NCI-H748 treated with DMSO at 0.1 percent for 48 hours (cell line): ENCODE measurements at regions not wholly inside any gene's neighbourhood (a gene's known extent, or its start where the extent isn't known, plus 50 kb on each side); places are given as distances from the start of the nearest gene placed in this dataset.

Experiments
- DNase-seq: peaks from one replicate; lab custom pipeline; 2025; lab: John Stamatoyannopoulos, UW

DNA sequence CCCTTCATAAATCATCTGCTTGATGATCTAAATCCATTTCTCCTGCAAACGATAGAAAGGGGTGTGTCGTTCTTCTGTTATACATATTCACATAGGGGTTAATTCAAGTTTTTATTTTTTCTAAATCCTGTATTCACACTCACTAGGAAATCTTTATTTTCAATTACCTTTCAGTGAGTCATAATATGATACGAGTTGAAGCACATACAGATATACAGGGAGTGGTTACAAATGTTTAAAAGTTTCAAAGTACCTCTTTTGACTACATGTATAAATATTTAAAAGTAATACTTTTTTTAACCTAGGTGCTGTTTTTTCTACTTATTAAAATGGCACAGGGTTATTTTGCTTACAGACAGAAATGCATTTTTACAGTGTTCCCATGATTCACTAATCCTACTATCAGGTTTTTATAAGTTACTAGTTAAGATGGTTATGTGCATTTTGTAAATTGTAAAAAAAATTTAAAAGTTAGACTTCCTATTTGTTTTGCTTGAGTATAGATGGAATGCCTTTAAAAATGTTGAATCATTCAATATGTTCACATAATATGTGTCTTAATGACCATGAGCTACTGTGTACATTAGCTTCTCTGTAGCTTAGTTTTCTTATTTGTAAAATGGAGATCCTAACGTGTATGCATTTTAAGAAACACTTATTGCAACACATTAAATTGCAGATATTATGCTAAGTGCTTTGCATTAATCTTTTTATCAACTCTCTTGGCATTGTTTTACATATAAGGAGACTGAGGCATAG is 1378.1 kb downstream of the DSC3 start:
- DNase-seq, result no peak

GRCh38 chr18:29661924-29662323 is 1380.6 kb downstream of the DSC3 start:
- no peak for DNase-seq

DNA sequence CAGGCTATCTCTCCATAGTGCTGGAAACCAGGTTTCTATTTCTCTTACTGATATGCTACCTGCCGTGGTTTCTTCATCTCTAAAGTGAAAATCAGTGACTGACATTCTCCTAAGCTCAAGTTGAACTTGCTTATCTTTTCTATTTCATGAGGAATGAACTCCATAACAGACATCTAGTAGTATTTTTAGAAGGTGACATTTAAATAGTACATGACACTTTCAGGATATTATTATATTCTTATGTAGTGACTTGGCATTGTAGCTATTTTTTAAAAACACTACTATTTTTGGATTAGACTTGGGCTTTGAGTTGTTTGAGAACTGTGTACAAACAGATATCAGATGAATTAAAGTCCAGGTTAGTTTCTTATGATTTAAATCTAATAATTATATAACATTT is 1381.8 kb downstream of the DSC3 start:
- no peak for DNase-seq

GRCh38 chr18:29653671-29654215 is 1388.8 kb downstream of the DSC3 start:
- DNase-seq, result no peak

DNA sequence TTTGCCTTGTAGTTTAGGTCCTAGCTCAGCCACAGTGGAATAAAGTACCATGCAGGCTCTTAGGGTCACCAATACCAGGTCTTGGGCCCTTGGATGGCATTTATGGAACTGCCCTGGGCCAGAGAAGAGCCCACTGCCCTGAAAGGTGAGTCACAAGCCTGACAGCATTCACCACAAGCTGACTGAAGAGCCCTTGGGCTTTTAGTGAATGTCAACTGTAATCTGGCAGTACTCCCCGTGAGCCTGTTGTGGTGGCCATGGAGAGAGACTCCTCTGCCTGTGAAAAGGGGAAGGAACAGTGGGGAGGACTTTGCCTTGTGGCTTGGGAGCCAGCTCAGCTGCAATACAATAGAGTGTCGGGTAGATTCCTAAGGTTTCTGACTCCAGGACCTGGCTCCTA is 1389.7 kb downstream of the DSC3 start:
- no peak for DNase-seq

- DNase-seq, result no peak
Measured at GRCh38 chr18:29651122-29651680, 1391.3 kb downstream of the DSC3 start.

GRCh38 chr18:29648891-29649290 is 1393.7 kb downstream of the DSC3 start:
- DNase-seq, result no peak

DNA sequence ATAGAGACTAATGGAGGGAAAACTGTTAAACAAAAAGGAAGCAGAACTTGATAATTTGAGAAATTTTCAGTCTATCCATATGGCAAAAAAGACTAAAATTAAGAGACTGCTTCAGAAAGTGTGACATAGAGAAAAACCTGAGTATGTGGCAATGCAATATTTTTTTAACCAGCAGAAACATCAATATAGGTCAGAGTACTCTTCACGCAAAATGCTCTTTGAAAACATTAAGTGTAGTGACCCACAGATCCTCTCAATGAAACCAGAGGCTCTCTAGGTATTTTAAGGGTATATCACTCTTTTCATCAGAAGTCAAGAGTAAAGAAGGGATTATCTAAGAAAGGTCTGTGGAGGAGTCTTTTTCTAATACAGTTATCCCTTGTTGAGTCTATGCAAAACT is 1394.8 kb downstream of the DSC3 start:
- no peak for DNase-seq

DNA sequence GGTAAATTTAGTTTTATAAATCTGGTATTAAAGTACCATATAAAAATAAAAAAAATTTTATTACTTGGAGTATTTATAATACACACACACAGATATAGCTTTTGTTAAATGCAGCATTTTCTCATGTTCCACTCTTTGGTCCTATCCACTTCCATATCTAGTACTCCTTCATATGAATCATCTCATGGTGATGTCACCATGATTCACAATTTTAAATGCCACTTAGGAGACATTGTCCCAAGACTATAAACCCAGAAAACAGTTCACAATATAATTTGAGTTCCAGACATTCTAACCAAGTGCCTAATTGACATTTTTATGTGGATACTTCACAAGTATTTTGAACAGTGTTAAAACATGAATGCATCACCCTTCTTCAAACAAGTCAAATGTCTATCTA is 1398.3 kb downstream of the DSC3 start:
- DNase-seq, result no peak

DNA sequence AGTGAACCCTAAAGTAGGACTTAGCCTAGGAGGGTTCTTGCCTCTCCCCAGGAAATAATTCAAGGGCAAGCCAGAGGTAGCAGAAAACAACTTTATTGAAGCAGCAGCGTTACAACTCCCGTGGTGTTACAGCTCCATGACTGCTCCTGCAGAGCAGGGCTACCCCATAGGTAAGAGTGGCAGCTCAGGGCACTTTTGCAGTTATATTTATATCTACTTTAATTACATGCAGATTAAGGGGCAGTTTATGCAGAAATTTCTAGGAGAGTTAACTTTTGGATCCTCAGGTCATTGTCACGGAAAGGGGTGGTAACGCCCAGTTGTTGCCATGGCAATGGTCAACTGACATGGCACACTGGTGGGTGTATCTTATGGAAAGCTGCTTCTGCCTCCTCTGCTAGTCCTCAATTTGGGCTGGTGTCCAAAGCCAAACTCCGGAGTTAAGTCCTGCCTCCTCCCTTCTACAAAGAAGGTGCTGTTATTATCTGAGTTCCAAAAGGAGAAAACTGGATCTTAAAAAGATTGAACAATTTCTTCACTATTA is 1413.0 kb downstream of the DSC3 start:
- DNase-seq, result no peak

DNA sequence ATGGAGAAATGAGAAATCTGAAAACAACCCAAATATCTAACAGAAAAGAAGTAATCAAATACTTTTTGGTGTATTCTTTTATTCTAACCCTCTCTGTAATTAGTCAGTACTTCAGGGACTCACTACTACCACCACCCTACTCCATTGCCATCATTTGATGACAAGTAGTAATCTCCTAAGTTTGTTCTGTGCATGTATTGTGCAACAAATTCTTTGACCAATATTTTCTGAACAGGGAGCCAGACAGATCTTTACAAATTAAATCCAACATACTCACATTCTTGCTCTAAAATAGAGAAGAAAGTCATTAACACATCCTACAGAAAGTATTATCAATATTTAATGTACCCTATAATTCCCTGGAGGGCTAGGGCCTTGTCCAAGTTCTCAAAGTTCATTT is 1416.4 kb downstream of the DSC3 start:
- no peak for DNase-seq

DNA sequence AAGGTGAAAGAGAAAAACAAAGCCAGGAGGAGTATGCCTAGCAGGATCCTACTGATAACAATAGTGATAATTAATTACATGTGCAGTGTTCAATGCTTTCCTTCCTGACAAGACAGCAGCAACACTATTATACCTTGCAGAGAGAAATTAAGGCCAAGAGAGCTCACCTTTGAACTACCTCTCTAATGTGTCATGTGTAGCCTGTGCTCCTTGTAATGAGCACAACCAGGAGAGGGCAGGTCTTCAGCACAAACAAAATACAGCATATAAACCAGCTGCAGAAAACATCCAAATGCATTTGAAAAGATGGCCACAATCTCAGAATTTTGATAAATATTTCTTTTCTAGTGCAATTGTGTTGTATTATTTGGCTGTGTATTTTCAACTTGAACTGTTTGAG is 1425.7 kb downstream of the DSC3 start:
- DNase-seq, result no peak

DNA sequence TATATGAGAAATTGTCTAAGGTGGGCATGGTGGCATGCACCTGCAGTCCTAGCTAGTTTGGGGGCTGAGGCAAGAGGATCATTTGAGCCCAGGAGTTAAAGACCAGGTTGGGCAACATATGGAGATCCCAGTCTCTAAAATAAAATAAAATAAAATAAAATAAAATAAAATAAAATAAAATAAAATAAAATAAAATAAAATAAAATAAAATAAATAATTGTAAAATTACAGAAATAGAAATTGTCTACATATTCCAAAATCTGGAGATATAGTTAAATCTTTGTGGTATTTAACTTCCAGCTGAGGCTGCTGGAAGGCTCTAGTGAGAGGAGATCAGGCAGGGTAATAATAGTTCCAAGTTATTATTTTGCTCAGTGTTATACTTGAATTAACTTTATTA is 1432.1 kb upstream of the CDH2 start:
- no peak for DNase-seq

DNA sequence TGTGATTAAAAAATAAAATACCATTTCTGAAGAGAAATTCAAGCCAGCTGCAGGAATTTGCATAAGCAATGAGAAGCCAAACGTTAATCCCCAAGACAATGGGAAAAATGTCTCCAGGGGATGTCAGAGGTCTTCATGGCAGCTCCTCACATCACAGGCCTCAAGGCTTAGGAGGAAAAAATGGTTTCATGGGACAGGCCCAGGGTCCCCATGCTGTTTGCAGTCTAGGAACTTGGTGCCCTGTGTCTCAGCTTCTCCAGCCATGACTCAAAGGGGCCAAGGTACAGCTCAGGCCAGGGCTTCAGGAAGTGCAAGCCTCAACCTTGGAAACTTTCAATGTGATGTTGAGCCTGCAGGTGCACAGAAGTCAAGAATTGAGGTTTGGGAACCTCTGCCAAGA is 1428.4 kb upstream of the CDH2 start:
- DNase-seq, result no peak

DNA sequence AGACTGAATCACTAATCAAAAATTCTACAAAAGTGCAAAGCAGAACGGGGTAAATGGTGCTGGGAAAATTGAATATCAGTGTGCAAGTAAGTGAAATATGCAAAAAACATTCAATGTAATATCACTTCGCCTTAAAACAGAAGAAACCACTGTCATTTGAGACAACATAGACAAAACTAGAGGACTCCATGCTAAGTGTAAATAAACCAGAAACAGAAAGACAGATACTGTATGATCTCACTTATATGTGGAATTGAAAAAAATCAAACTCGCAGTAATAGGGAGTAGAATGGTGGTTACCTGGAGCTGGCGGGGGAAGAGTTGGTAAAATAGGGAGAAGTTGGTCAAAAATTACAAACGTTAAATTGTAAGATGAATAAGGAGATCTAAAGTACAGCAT is 1420.0 kb upstream of the CDH2 start:
- no peak for DNase-seq

GRCh38 chr18:29594493-29594892 is 1417.6 kb upstream of the CDH2 start:
- DNase-seq, result no peak

GRCh38 chr18:29588446-29589100 is 1411.6 kb upstream of the CDH2 start:
- DNase-seq, result no peak

DNA sequence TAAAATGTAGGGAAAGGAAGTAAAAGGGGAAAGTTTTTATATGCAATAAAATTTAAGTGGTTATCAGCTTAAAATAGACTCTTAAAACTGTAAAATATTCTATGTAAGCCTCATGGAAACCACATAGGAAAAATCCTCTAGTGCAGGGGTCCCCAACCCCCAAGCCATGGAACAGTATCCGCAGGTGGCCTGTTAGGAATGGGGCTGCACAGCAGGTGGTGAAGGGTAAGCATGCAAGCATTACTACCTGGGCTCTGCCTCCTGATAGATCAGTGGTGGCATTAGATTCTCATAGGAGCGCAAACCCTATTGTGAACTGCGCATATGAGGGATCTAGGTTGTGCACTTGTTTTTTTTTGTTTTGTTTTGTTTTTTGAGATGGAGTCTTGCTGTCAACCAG is 1409.3 kb upstream of the CDH2 start:
- DNase-seq, result no peak

- DNase-seq, result no peak
Measured at GRCh38 chr18:29560270-29560669, 1383.3 kb upstream of the CDH2 start.

GRCh38 chr18:29556070-29556469 is 1379.1 kb upstream of the CDH2 start:
- no peak for DNase-seq

DNA sequence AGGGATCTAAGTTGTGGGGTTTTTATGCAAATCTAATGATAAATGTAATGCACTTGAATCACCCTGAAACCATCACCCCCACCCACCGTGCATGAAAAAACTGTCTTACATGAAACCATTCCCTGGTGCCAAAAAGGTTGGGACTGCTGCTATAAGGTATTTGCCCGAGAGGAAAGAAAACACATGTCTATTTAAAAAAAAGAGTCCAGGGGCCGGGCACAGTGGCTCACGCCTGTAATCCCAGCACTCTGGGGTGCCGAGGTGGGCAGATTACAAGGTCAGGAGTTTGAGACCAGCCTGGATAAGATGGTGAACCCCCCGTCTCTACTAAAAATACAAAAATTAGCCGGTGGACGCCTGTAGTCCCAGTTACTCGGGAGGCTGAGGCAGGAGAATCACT is 1372.8 kb upstream of the CDH2 start:
- DNase-seq, result no peak

DNA sequence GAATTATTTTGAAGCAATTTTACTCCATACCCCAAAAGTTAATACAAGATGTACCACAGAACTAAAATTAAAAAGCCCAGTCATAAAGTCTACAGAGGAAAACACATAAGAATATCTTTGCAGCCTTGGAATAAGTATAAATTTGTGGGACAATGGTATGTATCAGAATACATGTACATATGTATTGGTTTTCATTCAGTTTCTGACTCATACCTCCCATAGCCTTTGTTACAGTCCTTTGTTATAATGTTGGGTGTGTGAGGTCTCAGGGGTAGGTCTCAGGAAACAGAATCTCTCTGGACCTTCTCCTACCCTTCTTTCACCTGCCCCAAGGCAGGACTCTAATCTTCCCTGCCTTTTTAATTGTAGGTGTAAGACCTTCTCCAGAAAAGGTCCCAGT is 1370.7 kb upstream of the CDH2 start:
- DNase-seq, result no peak

- no peak for DNase-seq
Measured at GRCh38 chr18:29540548-29540947, 1363.6 kb upstream of the CDH2 start.
